RPMI7951 (cell line): ENCODE measurements at regions not wholly inside any gene's neighbourhood (a gene's known extent, or its start where the extent isn't known, plus 50 kb on each side); places are given as distances from the start of the nearest gene placed in this dataset.

Experiments used
- DNase-seq: peaks from one replicate; pipeline ENCODE4 v3.0.0-alpha.2; 2012; ENCODE audit warnings: low read depth

DNA sequence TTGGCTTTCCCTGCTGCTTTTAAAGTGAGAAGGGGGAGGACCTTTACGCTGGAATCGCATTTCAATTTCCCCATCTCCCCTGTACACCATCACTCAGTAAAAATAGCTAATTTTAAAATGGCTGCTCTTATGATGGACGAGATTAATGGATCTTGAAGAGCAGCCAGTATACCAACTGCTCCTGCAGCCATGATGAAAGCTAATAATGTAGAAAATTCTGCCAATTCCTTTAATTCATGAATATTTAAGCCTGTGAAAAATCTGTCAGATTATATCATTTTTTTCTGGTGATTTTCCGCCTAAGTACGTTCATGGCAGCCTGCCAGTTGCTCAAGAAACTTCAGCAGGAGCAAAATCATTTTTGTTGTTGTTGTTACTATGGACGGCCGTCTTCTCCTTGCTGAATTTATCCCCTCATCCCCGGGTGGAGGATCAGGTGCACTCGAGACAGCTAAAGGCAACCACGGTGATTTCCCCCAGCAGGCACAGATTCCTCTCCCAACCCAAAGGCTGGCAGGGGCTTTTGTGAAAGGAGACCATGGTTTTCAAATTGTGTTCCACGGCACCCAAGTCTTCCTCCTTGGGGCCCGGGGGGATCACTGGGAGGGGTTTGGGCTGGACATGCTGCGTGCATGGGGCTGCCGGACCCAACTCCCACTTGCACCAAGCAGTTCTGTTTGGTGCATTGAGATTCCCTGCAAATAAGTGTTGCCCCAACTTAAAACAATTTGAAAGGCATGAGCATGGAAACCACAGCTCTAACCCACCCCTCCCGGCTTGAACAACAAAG, 289.6 kb downstream of the UACA start:
- no peak for DNase-seq

- no peak for DNase-seq
Measured at GRCh38 chr15:70471517-70471916, 291.8 kb downstream of the UACA start.

- DNase-seq: peak; percentile 40
Measured at GRCh38 chr15:70470556-70471191, 292.7 kb downstream of the UACA start.

DNA sequence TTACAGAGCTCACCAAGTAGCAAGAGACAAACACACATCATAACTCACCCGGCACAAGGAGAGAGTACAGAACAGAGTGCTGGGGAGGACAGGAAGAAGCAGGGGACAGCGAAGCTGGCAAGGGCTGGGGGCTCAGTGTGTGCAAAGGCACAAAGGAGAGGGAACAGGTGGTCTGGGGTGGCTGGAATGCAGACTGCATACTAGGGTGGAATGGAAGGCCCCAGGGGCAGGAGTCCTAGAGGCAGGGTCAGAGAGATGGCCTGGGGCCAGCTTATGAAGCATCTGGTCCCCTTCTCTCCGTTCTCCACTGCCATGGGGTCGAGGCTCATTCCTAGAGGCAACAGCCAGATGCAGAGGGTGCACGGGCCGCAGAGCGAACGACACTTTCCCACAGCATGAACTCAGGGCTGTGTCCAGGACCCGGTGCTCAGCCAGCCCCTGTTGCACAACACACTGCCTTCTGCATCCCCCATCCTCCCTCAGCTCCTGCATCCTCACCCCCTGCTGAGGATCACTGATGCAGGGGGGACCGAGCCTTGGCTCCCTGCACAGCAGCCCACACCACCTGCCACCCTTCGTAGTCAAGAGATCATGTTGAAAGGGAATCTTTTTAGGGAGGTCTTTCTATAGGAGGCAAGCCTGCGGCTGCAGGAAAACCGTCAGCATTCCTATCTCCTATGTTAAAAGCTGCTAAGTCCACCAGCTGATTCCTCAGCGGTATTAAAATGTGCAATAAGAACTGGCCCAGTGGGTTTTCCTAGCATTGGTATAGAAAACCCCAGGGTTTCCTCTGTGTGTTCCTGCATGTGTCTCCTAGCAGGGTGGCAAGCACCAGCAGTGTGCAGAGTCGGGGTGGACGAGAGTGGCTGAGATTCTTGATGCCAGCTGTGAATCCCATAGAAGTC, 293.5 kb downstream of the UACA start:
- DNase-seq: no peak

DNA sequence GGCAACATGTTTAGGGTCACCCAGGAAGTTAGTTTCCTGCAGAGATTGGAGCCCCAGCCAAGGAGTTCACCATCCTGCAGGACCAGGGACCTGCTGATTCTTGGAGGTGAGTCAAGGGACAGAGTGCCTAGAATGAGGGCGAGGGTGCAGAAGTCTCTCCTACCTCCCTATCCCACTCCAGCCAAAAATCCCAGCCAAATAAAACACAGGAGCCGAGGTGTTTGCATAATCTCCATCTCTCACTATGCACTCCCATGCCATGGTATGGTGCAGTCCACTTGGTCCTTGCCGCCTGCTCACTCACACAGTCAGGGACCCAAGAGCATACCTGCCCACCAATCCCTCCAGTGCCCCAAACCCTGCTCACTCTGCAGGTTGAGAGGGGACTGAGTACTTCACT, 294.2 kb downstream of the UACA start:
- DNase-seq: no peak

DNA sequence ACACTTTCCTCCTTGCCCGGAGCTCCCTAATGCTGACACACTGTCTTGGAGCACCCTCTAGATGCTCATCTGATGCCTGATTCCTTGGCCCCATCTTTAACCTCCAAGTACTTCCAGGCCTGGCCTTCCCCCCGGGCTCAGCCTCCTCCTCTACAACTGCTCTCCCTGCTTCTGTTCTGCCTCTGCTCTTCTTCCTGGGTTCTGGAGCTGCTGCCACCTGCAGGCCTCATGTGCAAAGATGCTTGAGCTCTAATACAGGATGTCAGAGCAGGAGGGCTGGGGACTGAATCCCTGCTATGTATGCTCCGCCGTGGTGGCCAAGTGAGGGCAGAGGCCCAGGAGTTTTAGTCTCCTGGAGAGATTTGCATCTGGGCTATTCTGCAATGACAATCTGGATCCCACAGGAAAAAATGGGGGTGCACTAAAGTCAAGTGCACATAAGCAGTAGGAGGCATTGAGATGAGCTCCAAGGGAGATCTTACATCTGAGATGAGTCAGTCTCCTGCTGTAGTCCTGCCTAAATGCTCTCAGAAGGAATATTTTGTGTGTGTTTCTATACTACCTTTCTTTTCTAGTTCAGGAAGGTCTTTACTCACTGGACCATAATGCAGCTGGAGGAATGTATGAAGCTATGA, 296.3 kb downstream of the UACA start:
- DNase-seq: peak; percentile 71

GRCh38 chr15:70466305-70466704, 297.1 kb downstream of the UACA start:
- DNase-seq: no peak

GRCh38 chr15:70465812-70466211, 297.5 kb downstream of the UACA start:
- DNase-seq: no peak

GRCh38 chr15:70463453-70463834, 299.9 kb downstream of the UACA start:
- DNase-seq: no peak

DNA sequence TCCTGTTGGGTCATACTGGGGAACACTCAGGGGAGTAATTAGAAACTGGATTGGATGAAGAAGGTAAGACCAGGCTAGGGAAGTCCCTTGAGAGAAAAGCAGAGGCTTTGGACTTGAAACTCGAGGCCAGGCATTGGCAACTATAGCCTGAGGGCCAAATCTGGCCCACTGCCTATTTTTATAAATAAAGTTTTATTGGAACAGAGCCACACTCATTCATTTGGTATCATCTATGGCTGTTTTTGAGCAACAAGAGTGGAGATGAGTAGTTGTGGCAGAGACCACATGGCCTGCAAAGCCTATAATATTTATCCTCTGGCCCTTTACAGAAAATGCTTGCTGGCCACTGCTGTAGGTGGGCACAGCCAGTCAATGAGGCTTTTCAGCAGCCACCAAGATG, 301.4 kb downstream of the UACA start:
- no peak for DNase-seq

- no peak for DNase-seq
Measured at GRCh38 chr15:70461017-70461416, 302.3 kb downstream of the UACA start.

DNA sequence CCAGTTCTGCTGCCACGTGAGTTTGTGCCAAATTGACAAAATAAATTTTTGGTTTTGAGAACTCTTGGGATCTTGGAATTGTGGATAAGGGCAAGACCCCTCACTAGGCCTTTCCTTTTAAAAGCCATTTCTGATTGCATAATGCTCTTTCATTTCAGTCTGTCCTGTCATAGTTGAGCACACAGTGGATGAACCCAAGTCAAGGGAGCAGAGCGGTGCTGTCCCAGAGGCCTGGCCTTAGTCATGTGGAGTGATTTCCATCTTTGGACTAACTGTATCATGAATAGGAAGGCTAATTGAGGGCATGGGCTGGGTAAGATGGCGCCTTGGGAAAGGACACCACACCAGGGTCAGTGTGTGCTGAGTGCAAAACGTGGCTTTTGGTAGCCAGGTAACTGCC, 304.0 kb downstream of the UACA start:
- DNase-seq: no peak

- no peak for DNase-seq
Measured at GRCh38 chr15:70453766-70454165, 309.6 kb downstream of the UACA start.

GRCh38 chr15:70453238-70453637, 310.1 kb downstream of the UACA start:
- DNase-seq: no peak

DNA sequence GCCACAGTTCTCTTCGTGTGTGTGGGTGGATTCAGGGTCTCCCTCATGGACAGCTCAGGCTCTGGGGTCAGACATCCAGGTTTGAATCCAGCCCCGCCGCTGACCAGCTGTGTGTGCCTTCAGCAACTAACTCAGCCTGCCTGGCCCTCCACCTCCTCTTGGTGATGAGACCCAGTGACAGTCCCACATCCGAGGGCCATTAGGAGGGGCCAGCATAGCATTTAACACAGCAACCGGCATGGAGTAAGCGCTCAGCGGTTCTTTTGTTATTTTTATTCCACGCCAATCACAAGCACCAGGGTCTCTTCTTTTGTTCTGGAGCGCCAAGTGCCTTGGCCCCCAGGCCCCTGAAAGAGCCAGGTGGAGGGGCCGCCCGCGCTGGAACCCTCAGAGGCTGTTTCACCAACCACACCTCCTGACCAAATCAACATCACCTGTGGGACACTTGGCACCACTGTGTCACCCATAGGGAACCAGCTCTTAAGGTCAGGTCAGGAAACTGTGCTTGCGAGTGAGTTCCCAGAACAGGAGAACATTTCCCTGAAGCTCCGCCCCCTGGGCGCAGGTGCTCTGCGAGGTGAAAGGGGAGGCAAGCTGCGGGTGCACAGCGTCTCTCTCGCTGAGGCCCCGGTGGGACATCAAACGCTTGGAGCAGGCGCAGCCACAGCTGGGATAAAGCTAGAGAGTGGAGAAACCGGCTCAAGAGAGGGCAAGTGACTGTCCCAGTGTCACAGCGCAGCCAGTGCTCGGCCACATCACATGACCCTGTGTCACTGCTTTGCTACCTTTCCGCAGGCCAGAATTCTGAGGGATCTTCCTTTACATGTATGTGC, 311.3 kb downstream of the UACA start:
- DNase-seq: no peak

GRCh38 chr15:70450142-70450443, 313.3 kb downstream of the UACA start:
- DNase-seq: no peak

DNA sequence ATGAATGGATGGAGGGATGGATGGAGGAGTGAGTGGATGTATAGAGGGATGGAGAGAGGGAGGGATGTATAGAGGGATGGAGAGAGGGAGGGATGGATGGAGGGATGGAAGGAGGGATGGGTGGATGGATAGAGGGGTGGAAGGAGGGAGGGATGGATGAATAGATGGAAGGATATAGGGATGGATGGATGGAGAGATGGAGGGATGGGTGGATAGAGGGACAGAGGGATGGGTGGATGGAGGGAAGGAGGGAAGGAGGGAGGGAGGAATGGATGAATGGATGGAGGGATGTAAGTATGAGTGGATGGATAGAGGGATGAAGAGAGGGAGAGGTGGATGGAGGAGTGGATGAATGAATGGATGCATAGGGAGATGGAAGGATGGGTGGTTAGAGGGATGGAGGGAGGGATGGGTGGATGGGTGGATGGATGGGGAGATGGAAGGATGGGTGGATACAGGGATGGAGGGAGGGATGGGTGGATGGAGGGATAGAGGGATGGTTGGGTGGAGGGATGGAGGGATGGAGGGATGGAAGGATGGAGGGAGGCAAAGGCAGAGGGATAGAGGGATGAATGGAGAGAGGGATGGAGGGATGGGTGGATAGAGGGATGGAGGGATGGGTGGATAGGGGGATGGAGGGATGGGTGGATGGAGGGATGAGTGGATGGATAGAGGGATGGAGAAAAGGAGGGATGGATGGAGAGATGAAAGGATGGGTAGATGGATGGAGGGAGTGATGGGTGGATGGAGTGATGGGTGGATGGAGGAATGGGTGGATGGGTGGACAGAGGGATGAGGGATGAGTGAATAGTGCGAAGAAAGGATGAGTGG, 313.8 kb downstream of the UACA start:
- DNase-seq: no peak

- DNase-seq: no peak
Measured at GRCh38 chr15:70447928-70448698, 315.2 kb downstream of the UACA start.

DNA sequence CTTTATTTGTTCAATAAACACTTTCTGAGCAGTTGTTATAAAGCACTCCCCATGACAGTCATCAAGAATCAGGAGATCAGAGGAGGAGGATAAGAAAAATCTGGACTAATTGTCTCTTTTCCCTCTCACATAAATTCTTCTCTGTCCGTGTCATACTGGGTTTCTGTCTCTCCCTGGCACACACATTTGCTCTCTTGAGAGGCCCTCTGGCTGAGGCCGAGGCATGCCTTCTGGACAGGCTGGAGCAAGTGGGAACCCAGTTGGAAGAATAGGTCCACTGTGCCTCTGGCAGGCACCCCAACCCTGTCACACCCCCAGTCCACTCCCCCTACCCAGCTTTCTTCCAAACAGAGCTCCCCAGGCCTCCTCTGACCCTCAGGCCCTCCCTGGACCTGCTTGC, 315.8 kb downstream of the UACA start:
- DNase-seq: no peak

GRCh38 chr15:70447081-70447480, 316.3 kb downstream of the UACA start:
- no peak for DNase-seq
